ENCODE measurements at regions not wholly inside any gene's neighbourhood (a gene's known extent, or its start where the extent isn't known, plus 50 kb on each side); places are given as distances from the start of the nearest gene placed in this dataset.
A peak's percentile ranks its signal among the peaks of the same experiment; 100 is the strongest.

DNA sequence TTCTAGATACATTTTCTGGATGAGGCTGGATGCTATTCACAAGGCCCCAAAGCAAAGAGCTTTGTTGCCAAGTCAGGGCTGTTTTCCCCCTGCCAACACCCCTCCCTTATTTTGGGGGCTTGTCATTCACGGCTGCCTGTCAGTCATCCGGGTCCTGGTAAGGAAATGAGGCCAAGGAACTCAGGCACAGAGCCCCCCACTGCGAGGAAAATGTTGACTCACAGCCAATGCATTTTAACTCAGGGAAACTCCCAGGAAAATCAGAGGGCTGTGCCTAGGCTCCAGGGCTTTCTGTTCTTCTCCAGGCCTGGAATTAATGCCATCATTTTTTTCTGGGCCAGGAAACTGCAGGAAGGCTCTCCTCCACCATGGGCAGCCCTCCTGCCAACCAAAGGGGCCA lies 241.1 kb downstream of the SMAD2 start:
- no peak for DNase-seq (ENCODE audit: low read depth)
- TF ChIP-seq, protein P1, sequence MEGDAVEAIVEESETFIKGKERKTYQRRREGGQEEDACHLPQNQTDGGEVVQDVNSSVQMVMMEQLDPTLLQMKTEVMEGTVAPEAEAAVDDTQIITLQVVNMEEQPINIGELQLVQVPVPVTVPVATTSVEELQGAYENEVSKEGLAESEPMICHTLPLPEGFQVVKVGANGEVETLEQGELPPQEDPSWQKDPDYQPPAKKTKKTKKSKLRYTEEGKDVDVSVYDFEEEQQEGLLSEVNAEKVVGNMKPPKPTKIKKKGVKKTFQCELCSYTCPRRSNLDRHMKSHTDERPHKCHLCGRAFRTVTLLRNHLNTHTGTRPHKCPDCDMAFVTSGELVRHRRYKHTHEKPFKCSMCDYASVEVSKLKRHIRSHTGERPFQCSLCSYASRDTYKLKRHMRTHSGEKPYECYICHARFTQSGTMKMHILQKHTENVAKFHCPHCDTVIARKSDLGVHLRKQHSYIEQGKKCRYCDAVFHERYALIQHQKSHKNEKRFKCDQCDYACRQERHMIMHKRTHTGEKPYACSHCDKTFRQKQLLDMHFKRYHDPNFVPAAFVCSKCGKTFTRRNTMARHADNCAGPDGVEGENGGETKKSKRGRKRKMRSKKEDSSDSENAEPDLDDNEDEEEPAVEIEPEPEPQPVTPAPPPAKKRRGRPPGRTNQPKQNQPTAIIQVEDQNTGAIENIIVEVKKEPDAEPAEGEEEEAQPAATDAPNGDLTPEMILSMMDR (conservative IDR thresholded peaks at IDR 0.05; ENCODE audit: control insufficient read depth, insufficient read depth, low read depth, low read length): no peak
- H3K4me3 ChIP-seq (ENCODE audit: control insufficient read depth, low read depth, low read length): no peak overlapping the region

- no peak overlapping the region for H3K4me3 ChIP-seq (ENCODE audit: control insufficient read depth, low read depth, low read length)
- DNase-seq (ENCODE audit: low read depth): no peak
- TF ChIP-seq, protein P1 (conservative IDR thresholded peaks at IDR 0.05; ENCODE audit: control insufficient read depth, insufficient read depth, low read depth, low read length): no peak
Measured at GRCh38 chr18:47686806-47687205, 243.7 kb downstream of the SMAD2 start.

DNA sequence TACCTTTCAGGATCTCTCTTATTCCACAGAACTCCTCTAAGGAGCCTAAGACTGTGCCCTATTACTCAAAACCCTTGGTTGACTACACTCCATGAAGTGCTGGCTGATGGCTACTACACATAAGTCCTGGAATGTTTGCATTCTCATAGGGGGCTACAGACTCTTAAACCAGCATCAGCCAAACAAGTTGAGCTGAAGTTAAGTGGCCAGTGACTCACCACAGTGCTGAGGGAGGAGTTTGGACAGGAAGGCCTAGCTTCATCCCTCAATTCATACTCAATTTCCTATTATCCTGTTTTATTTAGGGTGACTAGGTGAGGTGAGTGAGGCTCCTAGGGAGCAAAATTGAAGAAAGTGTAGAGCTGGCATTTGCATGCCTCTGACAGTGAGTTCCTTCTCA lies 246.7 kb downstream of the SMAD2 start:
- no peak overlapping the region for H3K4me3 ChIP-seq (ENCODE audit: control insufficient read depth, low read depth, low read length)
- TF ChIP-seq, protein P1 (conservative IDR thresholded peaks at IDR 0.05; ENCODE audit: control insufficient read depth, insufficient read depth, low read depth, low read length): no peak
- peak; percentile 2 for DNase-seq (ENCODE audit: low read depth)

- TF ChIP-seq, protein P1 (conservative IDR thresholded peaks at IDR 0.05; ENCODE audit: control insufficient read depth, insufficient read depth, low read depth, low read length): no peak
- no peak overlapping the region for H3K4me3 ChIP-seq (ENCODE audit: control insufficient read depth, low read depth, low read length)
- no peak for DNase-seq (ENCODE audit: low read depth)
Measured at GRCh38 chr18:47682876-47683275, 247.6 kb downstream of the SMAD2 start.

DNA sequence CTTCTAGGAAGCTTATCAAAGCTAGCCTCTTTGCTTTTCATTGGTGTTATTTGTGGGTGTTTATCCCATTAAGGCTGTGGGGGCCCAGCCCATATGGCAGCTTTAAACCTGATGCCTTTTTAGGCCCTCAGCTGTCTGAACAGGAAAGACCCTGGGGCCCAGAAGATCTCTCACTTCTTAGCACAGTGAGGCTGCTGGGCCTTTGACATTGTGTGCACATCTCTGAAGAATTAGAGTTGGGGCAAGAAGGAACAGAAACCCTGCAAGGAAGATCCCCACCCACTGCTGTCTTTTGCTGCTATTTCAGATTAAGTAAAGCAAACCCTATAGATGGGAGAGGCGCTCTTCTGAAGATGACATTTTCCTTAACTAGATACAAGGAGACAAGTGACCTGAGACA lies 250.0 kb downstream of the SMAD2 start:
- no peak for DNase-seq (ENCODE audit: low read depth)
- H3K4me3 ChIP-seq (ENCODE audit: control insufficient read depth, low read depth, low read length): no peak overlapping the region
- TF ChIP-seq, protein P1 (conservative IDR thresholded peaks at IDR 0.05; ENCODE audit: control insufficient read depth, insufficient read depth, low read depth, low read length): no peak

- DNase-seq (ENCODE audit: low read depth): no peak
- H3K4me3 ChIP-seq (ENCODE audit: control insufficient read depth, low read depth, low read length): no peak overlapping the region
- TF ChIP-seq, protein P1 (conservative IDR thresholded peaks at IDR 0.05; ENCODE audit: control insufficient read depth, insufficient read depth, low read depth, low read length): no peak
Measured at GRCh38 chr18:47679864-47680263, 250.6 kb downstream of the SMAD2 start.

GRCh38 chr18:47677952-47678351 lies 252.5 kb downstream of the SMAD2 start:
- no peak for DNase-seq (ENCODE audit: low read depth)
- no peak overlapping the region for H3K4me3 ChIP-seq (ENCODE audit: control insufficient read depth, low read depth, low read length)
- TF ChIP-seq, protein P1 (conservative IDR thresholded peaks at IDR 0.05; ENCODE audit: control insufficient read depth, insufficient read depth, low read depth, low read length): no peak
